OCI-LY3 (cell line): ENCODE measurements at regions not wholly inside any gene's neighbourhood (a gene's known extent, or its start where the extent isn't known, plus 50 kb on each side); places are given as distances from the start of the nearest gene placed in this dataset.

Experiments used
- EZH2phosphoT487 ChIP-seq: fragments of 200-600 bp; shearing (Covaris generic); IDR thresholded peaks from 2 replicates; pipeline ENCODE4 v1.6.1; 2018; ENCODE audit warnings: antibody characterized with exemption, mixed run types, low read depth
- TF ChIP-seq, protein P1 (sequence below): fragments of 200-600, 300-600 bp; sonication (generic); IDR thresholded peaks from 2 replicates; pipeline ENCODE4 v1.5.1; 2014; ENCODE audit warnings: antibody characterized with exemption, low read length, low read depth

DNA sequence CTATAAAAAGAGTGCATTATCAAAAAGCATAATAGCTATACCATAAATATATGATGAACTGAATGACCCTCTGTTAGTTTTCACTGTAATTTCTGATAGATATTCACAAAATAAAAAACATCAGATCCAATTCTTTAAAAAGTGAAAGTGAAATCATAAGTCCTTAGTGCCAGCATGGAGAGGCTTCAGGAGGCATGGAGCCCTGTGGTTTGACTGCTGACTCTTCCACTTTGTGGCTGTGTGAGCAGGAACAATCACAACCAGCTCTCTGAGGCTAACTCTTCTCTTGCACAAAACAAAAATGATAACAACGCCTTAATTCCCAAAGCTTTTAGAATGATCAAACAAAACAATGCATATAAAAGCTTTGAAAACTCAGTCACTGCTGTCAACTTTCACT, 1143.9 kb downstream of the PDHA2 start:
- TF ChIP-seq, protein P1, sequence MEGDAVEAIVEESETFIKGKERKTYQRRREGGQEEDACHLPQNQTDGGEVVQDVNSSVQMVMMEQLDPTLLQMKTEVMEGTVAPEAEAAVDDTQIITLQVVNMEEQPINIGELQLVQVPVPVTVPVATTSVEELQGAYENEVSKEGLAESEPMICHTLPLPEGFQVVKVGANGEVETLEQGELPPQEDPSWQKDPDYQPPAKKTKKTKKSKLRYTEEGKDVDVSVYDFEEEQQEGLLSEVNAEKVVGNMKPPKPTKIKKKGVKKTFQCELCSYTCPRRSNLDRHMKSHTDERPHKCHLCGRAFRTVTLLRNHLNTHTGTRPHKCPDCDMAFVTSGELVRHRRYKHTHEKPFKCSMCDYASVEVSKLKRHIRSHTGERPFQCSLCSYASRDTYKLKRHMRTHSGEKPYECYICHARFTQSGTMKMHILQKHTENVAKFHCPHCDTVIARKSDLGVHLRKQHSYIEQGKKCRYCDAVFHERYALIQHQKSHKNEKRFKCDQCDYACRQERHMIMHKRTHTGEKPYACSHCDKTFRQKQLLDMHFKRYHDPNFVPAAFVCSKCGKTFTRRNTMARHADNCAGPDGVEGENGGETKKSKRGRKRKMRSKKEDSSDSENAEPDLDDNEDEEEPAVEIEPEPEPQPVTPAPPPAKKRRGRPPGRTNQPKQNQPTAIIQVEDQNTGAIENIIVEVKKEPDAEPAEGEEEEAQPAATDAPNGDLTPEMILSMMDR: no peak
- no peak for TF ChIP-seq EZH2phosphoT487
